PC-3 (cell line): ENCODE measurements at regions not wholly inside any gene's neighbourhood (a gene's known extent, or its start where the extent isn't known, plus 50 kb on each side); places are given as distances from the start of the nearest gene placed in this dataset.

ENCODE experiments used
- CTCF ChIP-seq: fragments of 300-600 bp; sonication (generic); conservative IDR thresholded peaks from 2 replicates; pipeline ENCODE4 v1.5.1; 2017; ENCODE audit warnings: antibody characterized with exemption, low read depth, mild to moderate bottlenecking, low read length
- EZH2 ChIP-seq: fragments of 300-600 bp; sonication (generic); IDR thresholded peaks from one replicate; pipeline ENCODE4 v1.6.1; 2017; ENCODE audit warnings: antibody characterized with exemption, mild to moderate bottlenecking, low read length; ENCODE audit not compliant: unreplicated experiment

DNA sequence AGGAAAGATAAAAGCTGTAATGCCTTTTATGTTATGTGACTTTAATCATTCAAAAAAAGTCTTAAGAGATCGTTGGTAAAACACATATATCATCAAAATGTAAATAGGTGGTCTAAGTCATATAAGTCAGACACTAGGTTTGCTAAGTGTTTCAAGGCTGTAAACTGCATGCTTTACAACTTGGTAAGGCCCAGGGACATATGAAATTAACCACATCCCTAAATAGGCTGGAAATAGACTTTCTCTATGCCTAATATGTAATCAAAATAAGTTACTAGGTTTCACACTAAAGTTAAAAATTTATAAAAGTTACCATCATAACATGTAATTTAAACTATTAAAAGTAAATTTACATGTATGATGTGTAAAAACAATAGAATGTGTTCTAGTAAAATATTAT lies 946.3 kb upstream of the LRATD1 start:
- TF ChIP-seq CTCF (no peak), EZH2 (no peak)
